Left lung (tissue), 4 donors: ENCODE measurements at regions not wholly inside any gene's neighbourhood (a gene's known extent, or its start where the extent isn't known, plus 50 kb on each side); places are given as distances from the start of the nearest gene placed in this dataset.

Experiments used
- ATAC-seq: fragments of 200-7000 bp; cut with Tn5 transposase; one replicate; pipeline ENCODE4 v1.9.1; 2020; ENCODE audit warnings: moderate library complexity
- DNase-seq, 4 donors: peaks; one replicate each; pipeline ENCODE4 v3.0.0-alpha.2; 2013 to 2020
- H3K27ac ChIP-seq, 2 donors: fragments of 200-600 bp; sonication (generic) in 1 of 2; one replicate each; pipeline versions ENCODE4 v1.5.0 to v1.8.0; 2020 to 2021
- H3K27me3 ChIP-seq, 2 donors: fragments of 200-600 bp; sonication (generic) in 1 of 2; one replicate each; pipeline versions ENCODE4 v1.5.0 to v1.8.0; 2020 to 2021
- H3K36me3 ChIP-seq, 2 donors: fragments of 200-600 bp; sonication (generic) in 1 of 2; one replicate each; pipeline versions ENCODE4 v1.5.0 to v1.8.0; 2020 to 2021
- H3K4me1 ChIP-seq, 2 donors: fragments of 200-600 bp; one replicate each; pipeline ENCODE4 v1.8.0; 2021
- H3K4me3 ChIP-seq, 2 donors: fragments of 200-600 bp; sonication (generic) in 1 of 2; one replicate each; pipeline versions ENCODE4 v1.5.0 to v1.8.0; 2020 to 2021; ENCODE audit warnings: mild to moderate bottlenecking in 1 of 2
- H3K9me3 ChIP-seq, 2 donors: fragments of 200-600 bp; sonication (generic) in 1 of 2; one replicate each; pipeline versions ENCODE4 v1.5.0 to v1.8.0; 2020 to 2021
- CTCF ChIP-seq, 2 donors: fragments of 200-600 bp; sonication (generic) in 1 of 2; IDR thresholded peaks; one replicate each; pipeline versions ENCODE4 v1.5.0 to v1.8.0; 2021; ENCODE audit warnings: antibody characterized with exemption in 2 of 2
- intact Hi-C, 2 donors: fragments of 100-400 bp; cut with DNase I; formaldehyde crosslinking; loops; one replicate each; pipeline versions ENCODE4 v1.11.2 to v1.14.2; 2022
- donor health status: DM: no; HTN: yes; CAD: no.
- donor health status: DM: no; HTN: no; CAD: no.

GRCh38 chr6:93104195-93104817 is 315.1 kb downstream of the EPHA7 start:
- Histone ChIP-seq H3K4me1 (no peaks in the 10 kb centered on the region), H3K27me3 (no peaks in the 10 kb centered on the region), H3K27ac (no peak overlapping the region), H3K4me3 (no peak overlapping the region), H3K36me3 (no peaks in the 10 kb centered on the region), H3K9me3 (no peaks in the 10 kb centered on the region)
- no peak for TF ChIP-seq CTCF (IDR thresholded peaks at IDR 0.05)
- ATAC-seq, result no peak
- DNase-seq, result no peak
- intact Hi-C loops, result no loop called here

- ATAC-seq, result no peak
- Histone ChIP-seq H3K27me3 (no peaks in the 10 kb centered on the region), H3K4me1 (no peaks in the 10 kb centered on the region), H3K9me3 (no peaks in the 10 kb centered on the region), H3K36me3 (no peaks in the 10 kb centered on the region), H3K4me3 (no peak overlapping the region), H3K27ac (no peak overlapping the region)
- no peak for TF ChIP-seq CTCF (IDR thresholded peaks at IDR 0.05)
- DNase-seq, result peak in 2 of 4 donors; percentile 37 to 44
- intact Hi-C loops, result no loop called here
Measured at GRCh38 chr6:93088621-93089501, 330.5 kb downstream of the EPHA7 start.

- intact Hi-C loops, result no loop called here
- ATAC-seq (no peak), DNase-seq (no peak)
- no peaks in the 10 kb centered on the region for H3K4me1 ChIP-seq
- no peak for TF ChIP-seq CTCF (IDR thresholded peaks at IDR 0.05)
- H3K27me3 ChIP-seq, result no peaks in the 10 kb centered on the region
- no peak overlapping the region for H3K4me3 ChIP-seq
- no peak overlapping the region for H3K27ac ChIP-seq
- no peaks in the 10 kb centered on the region for H3K36me3 ChIP-seq
- no peaks in the 10 kb centered on the region for H3K9me3 ChIP-seq
Measured at GRCh38 chr6:93087606-93088005, 331.8 kb downstream of the EPHA7 start.

GRCh38 chr6:93086351-93086750 is 333.0 kb downstream of the EPHA7 start:
- Histone ChIP-seq H3K27me3 (no peaks in the 10 kb centered on the region), H3K4me1 (no peaks in the 10 kb centered on the region), H3K4me3 (no peak overlapping the region), H3K9me3 (no peaks in the 10 kb centered on the region), H3K36me3 (no peaks in the 10 kb centered on the region), H3K27ac (no peak overlapping the region)
- intact Hi-C loops, result no loop called here
- ATAC-seq (no peak), DNase-seq (no peak)
- no peak for TF ChIP-seq CTCF (IDR thresholded peaks at IDR 0.05)
